GM21529 (cell line): ENCODE measurements at regions not wholly inside any gene's neighbourhood (a gene's known extent, or its start where the extent isn't known, plus 50 kb on each side); places are given as distances from the start of the nearest gene placed in this dataset.

ENCODE experiments used
- ATAC-seq: cut with Tn5 transposase; IDR thresholded peaks from one replicate; pipeline ENCODE4 v1.9.1; 2021; ENCODE audit not compliant: unreplicated experiment

- no peak for ATAC-seq
Observed at GRCh38 chr3:72336114-72336651, 512.1 kb downstream of the SHQ1 start.

- ATAC-seq, result no peak
Observed at GRCh38 chr3:72335458-72336095, 512.7 kb downstream of the SHQ1 start.

GRCh38 chr3:72334681-72335457, 513.4 kb downstream of the SHQ1 start:
- no peak for ATAC-seq

- ATAC-seq, result no peak
Observed at GRCh38 chr3:72332689-72333088, 515.6 kb downstream of the SHQ1 start.

- no peak for ATAC-seq
Observed at GRCh38 chr3:72332036-72332435, 516.2 kb downstream of the SHQ1 start.

GRCh38 chr3:72331076-72331475, 517.2 kb downstream of the SHQ1 start:
- ATAC-seq, result no peak

- no peak for ATAC-seq
Observed at GRCh38 chr3:72329354-72329753, 518.9 kb downstream of the SHQ1 start.

GRCh38 chr3:72328755-72329277, 519.4 kb downstream of the SHQ1 start:
- ATAC-seq, result no peak

GRCh38 chr3:72327008-72327407, 521.2 kb downstream of the SHQ1 start:
- ATAC-seq, result no peak

GRCh38 chr3:72324253-72324811, 523.9 kb downstream of the SHQ1 start:
- ATAC-seq, result no peak

- no peak for ATAC-seq
Observed at GRCh38 chr3:72323773-72324172, 524.5 kb downstream of the SHQ1 start.

- ATAC-seq, result no peak
Observed at GRCh38 chr3:72322264-72322976, 525.8 kb downstream of the SHQ1 start.

- ATAC-seq, result no peak
Observed at GRCh38 chr3:72320955-72321303, 527.3 kb downstream of the SHQ1 start.

- ATAC-seq, result no peak
Observed at GRCh38 chr3:72320095-72320954, 527.9 kb downstream of the SHQ1 start.

- ATAC-seq, result no peak
Observed at GRCh38 chr3:72319194-72320094, 528.8 kb downstream of the SHQ1 start.

- ATAC-seq, result no peak
Observed at GRCh38 chr3:72318504-72319193, 529.6 kb downstream of the SHQ1 start.

GRCh38 chr3:72317491-72317890, 530.8 kb downstream of the SHQ1 start:
- no peak for ATAC-seq

- ATAC-seq, result no peak
Observed at GRCh38 chr3:72316501-72317279, 531.6 kb downstream of the SHQ1 start.
